ENCODE measurements at regions not wholly inside any gene's neighbourhood (a gene's known extent, or its start where the extent isn't known, plus 50 kb on each side); places are given as distances from the start of the nearest gene placed in this dataset.

DNA sequence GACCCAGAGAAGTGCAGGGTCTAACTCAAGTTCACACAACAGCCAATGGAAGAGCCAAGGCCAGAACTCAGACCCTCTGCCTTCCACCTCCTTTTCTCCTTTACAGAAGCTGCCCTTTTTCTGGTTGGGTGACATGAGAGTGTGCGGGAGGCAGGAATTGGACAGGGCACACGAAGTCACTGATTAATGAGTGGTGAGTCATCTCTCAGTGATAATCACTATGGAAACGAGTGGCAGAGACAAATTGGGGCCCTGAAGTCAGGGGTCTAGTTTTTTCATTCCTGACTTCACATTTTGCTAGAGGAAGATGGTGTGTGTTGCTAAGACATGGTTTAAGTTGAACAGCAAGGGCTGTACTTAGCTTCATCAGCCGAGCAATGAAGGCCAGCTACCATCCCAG is 312.7 kb upstream of the CCL2 start:
- TF ChIP-seq POLR2A (IDR thresholded peaks at IDR 0.05): no peak
- no peak for TF ChIP-seq CTCF (IDR thresholded peaks at IDR 0.05)
- TF ChIP-seq POLR2AphosphoS5 (IDR thresholded peaks at IDR 0.05): no peak
- TF ChIP-seq EP300 (IDR thresholded peaks at IDR 0.05): no peak

All from gastroesophageal sphincter (tissue), 3 donors.